ENCODE measurements at regions not wholly inside any gene's neighbourhood (a gene's known extent, or its start where the extent isn't known, plus 50 kb on each side); places are given as distances from the start of the nearest gene placed in this dataset.

GRCh38 chr5:6837095-6837494, 123.9 kb downstream of the TENT4A start:
- TF ChIP-seq CTCF (IDR thresholded peaks at IDR 0.05) (no peak), POLR2A (IDR thresholded peaks at IDR 0.05) (no peak), POLR2AphosphoS5 (IDR thresholded peaks at IDR 0.05) (no peak)

Measured in prostate gland (tissue), 2 donors.